ENCODE measurements at regions not wholly inside any gene's neighbourhood (a gene's known extent, or its start where the extent isn't known, plus 50 kb on each side); places are given as distances from the start of the nearest gene placed in this dataset.

DNA sequence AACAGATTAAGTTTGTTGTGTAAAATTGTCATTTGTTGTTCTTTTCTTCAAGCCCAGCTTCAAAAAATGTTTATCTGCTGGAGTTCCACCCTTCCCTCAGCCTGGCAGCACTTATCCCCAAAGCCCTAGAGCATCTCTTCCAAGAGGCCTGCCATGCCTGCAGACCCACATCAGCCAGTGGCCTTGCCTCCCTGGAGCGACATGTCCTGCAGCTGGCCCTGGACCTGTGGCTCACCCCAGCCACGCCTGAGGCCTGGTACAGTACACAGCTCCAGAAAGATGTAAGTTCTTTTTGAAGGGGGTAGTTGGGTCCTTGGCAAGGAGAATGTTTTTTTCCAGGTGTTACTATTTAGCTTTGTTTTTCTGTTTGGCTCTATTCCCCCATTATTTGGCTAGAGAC, 124.8 kb downstream of the CD164 start:
- TF ChIP-seq, protein P1, sequence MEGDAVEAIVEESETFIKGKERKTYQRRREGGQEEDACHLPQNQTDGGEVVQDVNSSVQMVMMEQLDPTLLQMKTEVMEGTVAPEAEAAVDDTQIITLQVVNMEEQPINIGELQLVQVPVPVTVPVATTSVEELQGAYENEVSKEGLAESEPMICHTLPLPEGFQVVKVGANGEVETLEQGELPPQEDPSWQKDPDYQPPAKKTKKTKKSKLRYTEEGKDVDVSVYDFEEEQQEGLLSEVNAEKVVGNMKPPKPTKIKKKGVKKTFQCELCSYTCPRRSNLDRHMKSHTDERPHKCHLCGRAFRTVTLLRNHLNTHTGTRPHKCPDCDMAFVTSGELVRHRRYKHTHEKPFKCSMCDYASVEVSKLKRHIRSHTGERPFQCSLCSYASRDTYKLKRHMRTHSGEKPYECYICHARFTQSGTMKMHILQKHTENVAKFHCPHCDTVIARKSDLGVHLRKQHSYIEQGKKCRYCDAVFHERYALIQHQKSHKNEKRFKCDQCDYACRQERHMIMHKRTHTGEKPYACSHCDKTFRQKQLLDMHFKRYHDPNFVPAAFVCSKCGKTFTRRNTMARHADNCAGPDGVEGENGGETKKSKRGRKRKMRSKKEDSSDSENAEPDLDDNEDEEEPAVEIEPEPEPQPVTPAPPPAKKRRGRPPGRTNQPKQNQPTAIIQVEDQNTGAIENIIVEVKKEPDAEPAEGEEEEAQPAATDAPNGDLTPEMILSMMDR (IDR thresholded peaks at IDR 0.05), result no peak
- no peak for TF ChIP-seq ZFX (IDR thresholded peaks at IDR 0.05; ENCODE audit: borderline replicate concordance)
